Uterus (tissue), 3 donors: ENCODE measurements at regions not wholly inside any gene's neighbourhood (a gene's known extent, or its start where the extent isn't known, plus 50 kb on each side); places are given as distances from the start of the nearest gene placed in this dataset.

Source experiments
- DNase-seq, 2 donors: peaks; one replicate each; pipeline ENCODE4 v3.0.0-alpha.2; 2019 to 2020
- H3K27ac ChIP-seq, 2 donors: fragments of 200-600 bp; sonication (generic); 1 replicate in 1 of 2; 2 replicates in 1 of 2; pipeline ENCODE4 v1.5.1; 2016 to 2018
- H3K27me3 ChIP-seq, 2 donors: fragments of 200-600 bp; sonication (generic); one replicate each; pipeline ENCODE4 v1.5.1; 2018 to 2019; ENCODE audit warnings: control low read depth in 1 of 2
- H3K36me3 ChIP-seq, 2 donors: fragments of 200-600 bp; sonication (generic); one replicate each; pipeline ENCODE4 v1.5.1; 2019; ENCODE audit warnings: control low read depth in 1 of 2
- H3K4me1 ChIP-seq, 2 donors: fragments of 200-600 bp; sonication (generic); one replicate each; pipeline ENCODE4 v1.5.1; 2018 to 2019; ENCODE audit warnings: control low read depth in 1 of 2
- H3K4me3 ChIP-seq, 2 donors: fragments of 200-600 bp; sonication (generic); 1 replicate in 1 of 2; 2 replicates in 1 of 2; pipeline ENCODE4 v1.5.1; 2018 to 2019; ENCODE audit warnings: mild to moderate bottlenecking in 1 of 2
- H3K9me3 ChIP-seq, 2 donors: fragments of 200-600 bp; sonication (generic); one replicate each; pipeline ENCODE4 v1.5.1; 2019; ENCODE audit warnings: control low read depth in 1 of 2
- CTCF ChIP-seq, 4 experiments: fragments of 200-600 bp in 2 of 4; fragments of 450-650 bp in 2 of 4; sonication (generic) in 2 of 4; IDR thresholded peaks; one replicate each; pipeline ENCODE4 v1.5.1; 2016 to 2019; ENCODE audit warnings: antibody characterized with exemption in 4 of 4, mild to moderate bottlenecking in 2 of 4, moderate library complexity in 1 of 4
- POLR2A ChIP-seq, 2 donors: fragments of 450-650 bp; IDR thresholded peaks; one replicate each; pipeline ENCODE4 v1.6.1; 2016; ENCODE audit warnings: antibody characterized with exemption in 2 of 2, mild to moderate bottlenecking in 1 of 2, moderate library complexity in 1 of 2
- intact Hi-C: fragments of 100-400 bp; cut with DNase I; formaldehyde crosslinking; loops from one replicate; pipeline ENCODE4 v1.15.1; 2023; ENCODE audit warnings: low total_unique reads
- donor health status: DM: yes; HTN: yes; CAD: no.

DNA sequence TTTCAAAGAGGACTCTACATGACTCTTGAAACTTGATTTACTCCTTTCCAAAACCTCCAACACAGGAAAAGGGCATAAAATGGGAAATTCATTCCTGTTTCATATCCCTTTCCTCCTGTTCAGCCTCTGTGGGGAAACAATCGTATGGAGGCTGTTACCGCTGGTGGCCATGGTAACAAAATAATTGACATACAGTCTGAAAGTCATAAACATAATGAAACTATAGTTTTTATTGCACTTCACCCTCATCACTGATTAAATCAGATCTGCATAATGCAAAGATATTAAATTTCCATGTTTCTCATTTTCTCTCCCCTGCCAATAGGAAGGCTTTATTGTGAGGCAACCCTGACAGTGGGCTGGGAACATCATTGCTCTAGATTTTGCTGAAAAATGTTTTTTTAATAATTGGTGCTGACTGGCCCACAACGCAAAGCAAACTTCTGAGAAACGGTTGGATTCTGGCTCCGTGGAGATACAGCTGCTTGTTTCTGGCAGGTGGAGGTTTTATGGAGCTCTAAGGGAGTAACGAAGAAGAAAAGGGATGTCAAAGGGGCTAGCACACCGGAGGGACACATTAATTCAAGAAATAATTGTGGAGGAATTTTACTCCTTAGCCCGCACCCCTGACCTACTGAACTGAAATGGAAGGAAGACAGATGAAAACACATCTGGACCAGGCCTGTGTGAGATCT lies 154.2 kb upstream of the SHISA6 start:
- Histone ChIP-seq H3K9me3 (no peaks in the 10 kb centered on the region), H3K4me3 (no peak overlapping the region), H3K4me1 (no peaks in the 10 kb centered on the region), H3K27ac (no peak overlapping the region), H3K36me3 (no peaks in the 10 kb centered on the region), H3K27me3 (peaks cover 0 to 6% of the 10 kb centered on the region in 2 donors)
- intact Hi-C loops = no loop called here
- DNase-seq = no peak
- TF ChIP-seq CTCF (IDR thresholded peaks at IDR 0.05) (no peak), POLR2A (IDR thresholded peaks at IDR 0.05) (no peak)

GRCh38 chr17:11082559-11082958 lies 158.5 kb upstream of the SHISA6 start:
- H3K27me3 ChIP-seq = peaks cover 0 to 6% of the 10 kb centered on the region in 2 donors
- H3K36me3 ChIP-seq = no peaks in the 10 kb centered on the region
- H3K9me3 ChIP-seq = no peaks in the 10 kb centered on the region
- no peak for TF ChIP-seq CTCF (IDR thresholded peaks at IDR 0.05)
- TF ChIP-seq POLR2A (IDR thresholded peaks at IDR 0.05) = no peak
- no peak for DNase-seq
- no peak overlapping the region for H3K4me3 ChIP-seq
- no peak overlapping the region for H3K27ac ChIP-seq
- intact Hi-C loops = no loop called here
- no peaks in the 10 kb centered on the region for H3K4me1 ChIP-seq

GRCh38 chr17:11081342-11081741 lies 159.7 kb upstream of the SHISA6 start:
- H3K4me3 ChIP-seq = no peak overlapping the region
- DNase-seq = no peak
- TF ChIP-seq POLR2A (IDR thresholded peaks at IDR 0.05) = no peak
- TF ChIP-seq CTCF (IDR thresholded peaks at IDR 0.05) = no peak
- H3K27ac ChIP-seq = no peak overlapping the region
- peaks cover 0 to 6% of the 10 kb centered on the region in 2 donors for H3K27me3 ChIP-seq
- H3K9me3 ChIP-seq = no peaks in the 10 kb centered on the region
- H3K36me3 ChIP-seq = no peaks in the 10 kb centered on the region
- intact Hi-C loops = no loop called here
- no peaks in the 10 kb centered on the region for H3K4me1 ChIP-seq

DNA sequence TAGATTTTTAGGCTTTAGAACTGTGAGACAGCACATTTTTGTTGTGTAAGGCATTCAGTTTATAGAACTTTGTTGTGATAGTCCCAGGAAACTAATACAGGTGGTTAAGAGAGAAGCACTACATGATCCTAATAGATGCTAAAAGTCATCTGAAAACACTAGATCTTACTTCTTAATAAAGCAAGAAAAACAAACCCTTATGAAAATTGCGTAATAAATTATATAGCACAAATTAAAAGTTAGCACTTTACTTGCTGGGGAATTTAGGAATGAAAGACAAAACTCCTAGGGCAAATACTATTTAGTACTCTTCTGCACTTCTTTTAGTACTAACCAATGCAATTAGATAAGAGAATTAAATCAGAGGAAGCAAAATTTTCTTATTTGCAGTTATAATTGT lies 163.3 kb upstream of the SHISA6 start:
- no peak for DNase-seq
- TF ChIP-seq CTCF (IDR thresholded peaks at IDR 0.05) = no peak
- TF ChIP-seq POLR2A (IDR thresholded peaks at IDR 0.05) = no peak
- no peaks in the 10 kb centered on the region for H3K9me3 ChIP-seq
- H3K27ac ChIP-seq = no peak overlapping the region
- intact Hi-C loops = no loop called here
- peaks cover 0 to 2% of the 10 kb centered on the region in 2 donors for H3K27me3 ChIP-seq
- no peak overlapping the region for H3K4me3 ChIP-seq
- no peaks in the 10 kb centered on the region for H3K4me1 ChIP-seq
- H3K36me3 ChIP-seq = no peaks in the 10 kb centered on the region

GRCh38 chr17:11074451-11074850 lies 166.6 kb upstream of the SHISA6 start:
- TF ChIP-seq CTCF (IDR thresholded peaks at IDR 0.05) = no peak
- Histone ChIP-seq H3K9me3 (no peaks in the 10 kb centered on the region), H3K4me1 (no peaks in the 10 kb centered on the region), H3K27me3 (no peaks in the 10 kb centered on the region), H3K27ac (no peak overlapping the region), H3K4me3 (no peak overlapping the region), H3K36me3 (no peaks in the 10 kb centered on the region)
- no peak for DNase-seq
- intact Hi-C loops = no loop called here
